Tibial artery (tissue), 4 donors: ENCODE measurements at regions not wholly inside any gene's neighbourhood (a gene's known extent, or its start where the extent isn't known, plus 50 kb on each side); places are given as distances from the start of the nearest gene placed in this dataset.

Source experiments
- DNase-seq, 2 donors: peaks; one replicate each; pipeline ENCODE4 v3.0.0-alpha.2; 2019
- H3K27ac ChIP-seq, 2 donors: fragments of 200-600 bp; sonication (generic) in 1 of 2; 1 replicate in 1 of 2; 2 replicates in 1 of 2; pipeline ENCODE4 v1.5.1; 2018 to 2019; ENCODE audit warnings: mild to moderate bottlenecking in 1 of 2
- H3K27me3 ChIP-seq, 2 donors: fragments of 200-600 bp; sonication (generic) in 1 of 2; one replicate each; pipeline versions ENCODE4 v1.5.1 to v1.6.0; 2016 to 2019
- H3K36me3 ChIP-seq, 3 donors: fragments of 200-600 bp; sonication (generic) in 2 of 3; one replicate each; pipeline ENCODE4 v1.5.1; 2016 to 2019; ENCODE audit warnings: mild to moderate bottlenecking in 2 of 3
- H3K4me1 ChIP-seq, 4 donors: fragments of 200-600 bp; sonication (generic) in 2 of 4; 1 replicate in 3 of 4; 2 replicates in 1 of 4; pipeline ENCODE4 v1.5.1; 2016 to 2019
- H3K4me3 ChIP-seq, 2 donors: fragments of 200-600 bp; sonication (generic) in 1 of 2; 1 replicate in 1 of 2; 2 replicates in 1 of 2; pipeline ENCODE4 v1.5.1; 2018 to 2019; ENCODE audit warnings: mild to moderate bottlenecking in 2 of 2
- H3K9me3 ChIP-seq, 3 donors: fragments of 200-600 bp; sonication (generic) in 1 of 3; one replicate each; pipeline ENCODE4 v1.5.1; 2016 to 2019
- CTCF ChIP-seq, 2 experiments: fragments of 200-600 bp in 1 of 2; fragments of 450-650 bp in 1 of 2; IDR thresholded peaks; one replicate each; pipeline ENCODE4 v1.5.1; 2017 to 2019; ENCODE audit warnings: antibody characterized with exemption in 2 of 2, mild to moderate bottlenecking in 1 of 2, moderate library complexity in 1 of 2
- intact Hi-C: fragments of 100-400 bp; cut with DNase I; formaldehyde crosslinking; loops from one replicate; pipeline ENCODE4 v1.15.0; 2023; ENCODE audit warnings: low total_unique reads

GRCh38 chr1:163935738-163936374 is 614.1 kb downstream of the NUF2 start:
- intact Hi-C loops: no loop called here
- no peak for TF ChIP-seq CTCF (IDR thresholded peaks at IDR 0.05)
- H3K4me3 ChIP-seq: no peak overlapping the region
- no peaks in the 10 kb centered on the region for H3K4me1 ChIP-seq
- H3K36me3 ChIP-seq: no peaks in the 10 kb centered on the region
- H3K27me3 ChIP-seq: no peaks in the 10 kb centered on the region
- DNase-seq: no peak
- H3K27ac ChIP-seq: no peak overlapping the region
- H3K9me3 ChIP-seq: no peaks in the 10 kb centered on the region

GRCh38 chr1:163959622-163960021 is 599.4 kb upstream of the PBX1 start:
- TF ChIP-seq CTCF (IDR thresholded peaks at IDR 0.05): no peak
- DNase-seq: no peak
- intact Hi-C loops: no loop called here

GRCh38 chr1:163970151-163970550 is 588.8 kb upstream of the PBX1 start:
- Histone ChIP-seq H3K27ac (no peak overlapping the region), H3K4me1 (no peaks in the 10 kb centered on the region), H3K36me3 (no peaks in the 10 kb centered on the region), H3K9me3 (no peaks in the 10 kb centered on the region), H3K4me3 (no peak overlapping the region), H3K27me3 (no peaks in the 10 kb centered on the region)
- TF ChIP-seq CTCF (IDR thresholded peaks at IDR 0.05): no peak
- no peak for DNase-seq
- intact Hi-C loops: no loop called here

More at GRCh38 chr1:163959622-163960021, 599.4 kb upstream of the PBX1 start:
- Histone ChIP-seq H3K36me3 (no peaks in the 10 kb centered on the region), H3K27me3 (no peaks in the 10 kb centered on the region), H3K9me3 (peaks cover 0 to 40% (median 10%) of the 10 kb centered on the region in 3 donors), H3K4me1 (no peaks in the 10 kb centered on the region), H3K27ac (no peak overlapping the region), H3K4me3 (no peak overlapping the region)

DNA sequence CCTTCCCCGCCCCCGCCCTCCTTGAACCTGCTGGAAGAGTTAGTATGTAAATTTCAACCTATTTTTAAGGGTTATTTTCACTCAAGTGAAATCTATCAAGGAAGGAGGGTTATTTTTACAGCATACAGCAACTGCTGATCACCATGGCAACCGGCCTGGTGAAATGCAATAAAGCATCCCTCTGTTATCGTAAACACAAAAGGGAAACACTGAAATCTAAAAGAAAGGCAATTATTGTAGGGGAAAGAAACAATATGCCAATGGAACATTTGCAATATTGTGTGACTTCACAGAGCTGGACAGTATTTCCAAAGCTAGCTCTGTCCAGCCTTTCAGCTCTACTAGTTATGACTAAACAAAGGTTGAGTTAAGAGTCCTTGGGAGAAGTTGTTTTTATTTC is 588.3 kb upstream of the PBX1 start:
- H3K9me3 ChIP-seq: no peaks in the 10 kb centered on the region
- H3K27ac ChIP-seq: no peak overlapping the region
- H3K36me3 ChIP-seq: no peaks in the 10 kb centered on the region
- intact Hi-C loops: no loop called here
- no peak for DNase-seq
- no peak overlapping the region for H3K4me3 ChIP-seq
- H3K4me1 ChIP-seq: no peaks in the 10 kb centered on the region
- no peaks in the 10 kb centered on the region for H3K27me3 ChIP-seq
- no peak for TF ChIP-seq CTCF (IDR thresholded peaks at IDR 0.05)

GRCh38 chr1:163973586-163973985 is 585.4 kb upstream of the PBX1 start:
- no peaks in the 10 kb centered on the region for H3K4me1 ChIP-seq
- no peak overlapping the region for H3K27ac ChIP-seq
- no peaks in the 10 kb centered on the region for H3K9me3 ChIP-seq
- no peak for DNase-seq
- H3K36me3 ChIP-seq: no peaks in the 10 kb centered on the region
- no peak for TF ChIP-seq CTCF (IDR thresholded peaks at IDR 0.05)
- no peaks in the 10 kb centered on the region for H3K27me3 ChIP-seq
- no peak overlapping the region for H3K4me3 ChIP-seq
- intact Hi-C loops: no loop called here

DNA sequence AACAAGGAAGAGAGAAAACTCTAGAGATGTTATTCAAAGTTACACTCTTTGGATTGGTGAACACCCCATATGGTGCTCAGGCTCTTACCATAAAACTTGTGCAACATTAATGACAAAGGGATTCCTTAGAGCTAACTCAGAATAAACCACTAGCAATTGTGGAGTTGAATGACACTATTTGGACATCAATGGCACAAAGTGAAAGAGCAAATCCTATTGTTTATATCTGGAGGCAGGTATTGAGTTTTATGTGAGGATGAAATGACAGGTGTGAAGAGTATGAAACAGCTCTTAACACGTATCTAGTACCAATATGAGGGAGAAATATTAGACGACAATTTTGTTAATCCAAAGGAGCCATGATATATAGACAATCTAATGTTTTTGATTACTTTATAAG is 584.9 kb upstream of the PBX1 start:
- H3K4me3 ChIP-seq: no peak overlapping the region
- no peak overlapping the region for H3K27ac ChIP-seq
- no peaks in the 10 kb centered on the region for H3K27me3 ChIP-seq
- intact Hi-C loops: no loop called here
- no peak for DNase-seq
- H3K9me3 ChIP-seq: no peaks in the 10 kb centered on the region
- H3K36me3 ChIP-seq: no peaks in the 10 kb centered on the region
- TF ChIP-seq CTCF (IDR thresholded peaks at IDR 0.05): no peak
- no peaks in the 10 kb centered on the region for H3K4me1 ChIP-seq
